Neural cell (in vitro differentiated cells): ENCODE measurements at regions not wholly inside any gene's neighbourhood (a gene's known extent, or its start where the extent isn't known, plus 50 kb on each side); places are given as distances from the start of the nearest gene placed in this dataset.

Experiments
- H2AFZ ChIP-seq: fragments of 200-600, 300-800 bp; sonication (generic), shearing (Covaris generic); 2 replicates; pipeline ENCODE4 v1.6.0; 2014; ENCODE audit warnings: low read depth, mild to moderate bottlenecking, antibody characterized with exemption, low read length, moderate library complexity
- H3F3A ChIP-seq: fragments of 200-600 bp; shearing (Covaris generic); 2 replicates; pipeline ENCODE4 v1.6.1; 2016; ENCODE audit warnings: mild to moderate bottlenecking, moderate library complexity, mixed read lengths, antibody characterized with exemption, low read length; ENCODE audit not compliant: insufficient read depth, poor library complexity, severe bottlenecking
- H3K27ac ChIP-seq: fragments of 200-600, 300-800 bp; sonication (generic), shearing (Covaris generic); 2 replicates; pipeline ENCODE4 v1.5.1; 2014; ENCODE audit warnings: mild to moderate bottlenecking, low read length, moderate library complexity
- H3K27me3 ChIP-seq: fragments of 300-800, 200-600 bp; sonication (generic), shearing (Covaris generic); 2 replicates; pipeline ENCODE4 v1.6.0; 2014; ENCODE audit warnings: mild to moderate bottlenecking, low read depth, low read length, moderate library complexity; ENCODE audit not compliant: insufficient read depth
- H3K36me3 ChIP-seq: fragments of 300-800, 200-600 bp; sonication (generic), shearing (Covaris generic); 2 replicates; pipeline ENCODE4 v1.5.1; 2014; ENCODE audit warnings: mild to moderate bottlenecking, antibody characterized with exemption, low read length, moderate library complexity; ENCODE audit not compliant: insufficient read depth
- H3K4me2 ChIP-seq: fragments of 300-800, 200-600 bp; sonication (generic), shearing (Covaris generic); 2 replicates; pipeline ENCODE4 v1.6.0; 2014; ENCODE audit warnings: mild to moderate bottlenecking, low read length
- H3K4me3 ChIP-seq: fragments of 300-800, 200-600 bp; sonication (generic), shearing (Covaris generic); 2 replicates; pipeline ENCODE4 v1.5.1; 2014; ENCODE audit warnings: mild to moderate bottlenecking, low read length, moderate library complexity
- H3K79me2 ChIP-seq: fragments of 200-600 bp; shearing (Covaris generic); replicated peaks from 2 replicates; pipeline ENCODE4 v1.6.0; 2014; ENCODE audit warnings: mild to moderate bottlenecking, low read length, moderate library complexity; ENCODE audit not compliant: insufficient read depth
- H3K9ac ChIP-seq: fragments of 300-800, 200-600 bp; sonication (generic), shearing (Covaris generic); 2 replicates; pipeline ENCODE4 v1.6.1; 2016; ENCODE audit warnings: mild to moderate bottlenecking, low read length, mixed read lengths
- H3K9me2 ChIP-seq: fragments of 200-600 bp; shearing (Covaris generic); 2 replicates; pipeline ENCODE4 v1.6.1; 2016; ENCODE audit warnings: mild to moderate bottlenecking, low read length, mixed read lengths; ENCODE audit not compliant: insufficient read depth
- H3K9me3 ChIP-seq: fragments of 200-600, 300-800 bp; sonication (generic), shearing (Covaris generic); 2 replicates; pipeline ENCODE4 v1.6.1; 2016; ENCODE audit warnings: mild to moderate bottlenecking, mixed run types, low read length, moderate library complexity, mixed read lengths
- H4K20me1 ChIP-seq: fragments of 200-600 bp; shearing (Covaris generic); 2 replicates; pipeline ENCODE4 v1.6.1; 2016; ENCODE audit warnings: mild to moderate bottlenecking, mixed run types; ENCODE audit not compliant: insufficient read depth
- EZH2 ChIP-seq: fragments of 200-600, 300-800 bp; shearing (Covaris generic), sonication (generic); IDR thresholded peaks from 2 replicates; pipeline ENCODE4 v1.6.1; 2014; ENCODE audit warnings: antibody characterized with exemption, low read length, borderline replicate concordance, mild to moderate bottlenecking; ENCODE audit not compliant: insufficient read depth, poor library complexity, severe bottlenecking
- MXI1 ChIP-seq: fragments of 450-650 bp; conservative IDR thresholded peaks from 2 replicates; pipeline ENCODE4 v1.6.1; 2014; ENCODE audit warnings: antibody characterized with exemption, mild to moderate bottlenecking; ENCODE audit not compliant: poor library complexity, severe bottlenecking
- RAD21 ChIP-seq: fragments of 450-650 bp; conservative IDR thresholded peaks from 2 replicates; pipeline ENCODE4 v1.6.1; 2014; ENCODE audit warnings: antibody characterized with exemption, mild to moderate bottlenecking, moderate library complexity
- REST ChIP-seq: IDR thresholded peaks from 2 replicates; pipeline ENCODE4 v1.6.1; 2012; ENCODE audit warnings: borderline replicate concordance
- SMC3 ChIP-seq: fragments of 450-650 bp; conservative IDR thresholded peaks from 2 replicates; pipeline ENCODE4 v1.6.1; 2014; ENCODE audit warnings: antibody characterized with exemption, mild to moderate bottlenecking, moderate library complexity; ENCODE audit not compliant: poor library complexity
- TF ChIP-seq, protein P1 (sequence below): fragments of 450-650 bp; IDR thresholded peaks from 2 replicates; pipeline ENCODE4 v1.5.1; 2014; ENCODE audit warnings: antibody characterized with exemption, mild to moderate bottlenecking, moderate library complexity; ENCODE audit not compliant: poor library complexity, severe bottlenecking

DNA sequence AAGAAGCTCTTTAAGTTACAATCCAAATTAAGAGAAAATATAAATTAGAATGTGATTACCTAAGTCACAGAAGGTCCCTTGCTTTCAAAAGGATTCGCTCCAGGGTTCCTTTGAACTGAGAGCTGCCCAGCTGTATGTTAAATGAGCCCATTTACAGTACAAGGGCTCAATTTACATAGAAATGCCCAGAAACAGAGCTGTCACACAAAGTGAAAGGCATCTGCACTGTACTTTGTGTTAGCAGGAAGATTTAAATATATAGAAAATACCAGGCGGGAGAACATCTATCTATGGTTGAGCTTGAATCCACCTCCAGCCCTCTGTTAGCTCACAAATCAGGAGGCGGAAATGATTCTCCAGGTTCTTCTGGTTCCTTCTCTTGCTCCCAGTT lies 272.9 kb downstream of the PAX3 start:
- Histone ChIP-seq H3K4me3 (peak overlapping the region; percentile 31), H3K36me3 (no peaks in the 10 kb centered on the region), H3K9me2 (no peaks in the 10 kb centered on the region), H3K4me2 (no peak overlapping the region), H3K27ac (no peak overlapping the region), H3F3A (no peaks in the 10 kb centered on the region), H3K9me3 (no peaks in the 10 kb centered on the region), H2AFZ (no peak overlapping the region), H3K79me2 (no peaks in the 10 kb centered on the region), H4K20me1 (no peaks in the 10 kb centered on the region), H3K9ac (no peak overlapping the region), H3K27me3 (no peaks in the 10 kb centered on the region)
- no peak for TF ChIP-seq SMC3

GRCh38 chr2:222024932-222025880 lies 273.6 kb downstream of the PAX3 start:
- Histone ChIP-seq H3K4me2 (no peak overlapping the region), H3K79me2 (no peaks in the 10 kb centered on the region)

More at GRCh38 chr2:222024932-222025880, 273.6 kb downstream of the PAX3 start:
- H3K9ac ChIP-seq: no peak overlapping the region
- no peak overlapping the region for H3K27ac ChIP-seq
- no peaks in the 10 kb centered on the region for H3F3A ChIP-seq
- H4K20me1 ChIP-seq: no peaks in the 10 kb centered on the region
- no peaks in the 10 kb centered on the region for H3K9me3 ChIP-seq
- H3K36me3 ChIP-seq: no peaks in the 10 kb centered on the region
- H3K4me3 ChIP-seq: peak overlapping the region; percentile 31
- no peak overlapping the region for H2AFZ ChIP-seq
- TF ChIP-seq, protein P1, sequence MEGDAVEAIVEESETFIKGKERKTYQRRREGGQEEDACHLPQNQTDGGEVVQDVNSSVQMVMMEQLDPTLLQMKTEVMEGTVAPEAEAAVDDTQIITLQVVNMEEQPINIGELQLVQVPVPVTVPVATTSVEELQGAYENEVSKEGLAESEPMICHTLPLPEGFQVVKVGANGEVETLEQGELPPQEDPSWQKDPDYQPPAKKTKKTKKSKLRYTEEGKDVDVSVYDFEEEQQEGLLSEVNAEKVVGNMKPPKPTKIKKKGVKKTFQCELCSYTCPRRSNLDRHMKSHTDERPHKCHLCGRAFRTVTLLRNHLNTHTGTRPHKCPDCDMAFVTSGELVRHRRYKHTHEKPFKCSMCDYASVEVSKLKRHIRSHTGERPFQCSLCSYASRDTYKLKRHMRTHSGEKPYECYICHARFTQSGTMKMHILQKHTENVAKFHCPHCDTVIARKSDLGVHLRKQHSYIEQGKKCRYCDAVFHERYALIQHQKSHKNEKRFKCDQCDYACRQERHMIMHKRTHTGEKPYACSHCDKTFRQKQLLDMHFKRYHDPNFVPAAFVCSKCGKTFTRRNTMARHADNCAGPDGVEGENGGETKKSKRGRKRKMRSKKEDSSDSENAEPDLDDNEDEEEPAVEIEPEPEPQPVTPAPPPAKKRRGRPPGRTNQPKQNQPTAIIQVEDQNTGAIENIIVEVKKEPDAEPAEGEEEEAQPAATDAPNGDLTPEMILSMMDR: peak; percentile 82
- no peak for TF ChIP-seq EZH2
- peak; percentile 76 for TF ChIP-seq SMC3
- no peak for TF ChIP-seq REST
- TF ChIP-seq MXI1: no peak
- peak; percentile 82 for TF ChIP-seq RAD21
- no peaks in the 10 kb centered on the region for H3K27me3 ChIP-seq
- H3K9me2 ChIP-seq: no peaks in the 10 kb centered on the region
